Dendritic cell treated with granulocyte-macrophage colony-stimulating factor and Interleukin-4, amounts not matched to agents 40 ng/mL and 50 ng/mL, for 4 days (primary cell): ENCODE measurements at regions not wholly inside any gene's neighbourhood (a gene's known extent, or its start where the extent isn't known, plus 50 kb on each side); places are given as distances from the start of the nearest gene placed in this dataset.

Experiments used
- H3K27ac Mint-ChIP-seq: one replicate; pipeline ENCODE4 v1.8.0; 2022; ENCODE audit warnings: mild to moderate bottlenecking, mixed read lengths
- H3K27me3 Mint-ChIP-seq: one replicate; pipeline ENCODE4 v1.8.0; 2022; ENCODE audit warnings: mild to moderate bottlenecking, mixed read lengths
- H3K36me3 Mint-ChIP-seq: one replicate; pipeline ENCODE4 v1.8.0; 2022; ENCODE audit warnings: low read depth, mixed read lengths
- H3K4me1 Mint-ChIP-seq: one replicate; pipeline ENCODE4 v1.8.0; 2022; ENCODE audit warnings: low read depth, mixed read lengths
- H3K4me3 Mint-ChIP-seq: one replicate; pipeline ENCODE4 v1.8.0; 2022; ENCODE audit warnings: mild to moderate bottlenecking, moderate library complexity, mixed read lengths
- H3K9me3 Mint-ChIP-seq: one replicate; pipeline ENCODE4 v1.8.0; 2022; ENCODE audit warnings: mixed read lengths
- intact Hi-C: fragments of 100-400 bp; cut with micrococcal nuclease; formaldehyde crosslinking; loops from one replicate; pipeline ENCODE4 v1.15.0; 2022

GRCh38 chr16:24414534-24414933 lies 124.8 kb upstream of the RBBP6 start:
- H3K4me1 Mint-ChIP-seq: no peaks in the 10 kb centered on the region
- H3K9me3 Mint-ChIP-seq: no peaks in the 10 kb centered on the region
- intact Hi-C loops: no loop called here
- H3K27ac Mint-ChIP-seq: no peak overlapping the region
- H3K36me3 Mint-ChIP-seq: no peaks in the 10 kb centered on the region
- H3K4me3 Mint-ChIP-seq: no peak overlapping the region
- peaks cover 3% of the 10 kb centered on the region for H3K27me3 Mint-ChIP-seq

DNA sequence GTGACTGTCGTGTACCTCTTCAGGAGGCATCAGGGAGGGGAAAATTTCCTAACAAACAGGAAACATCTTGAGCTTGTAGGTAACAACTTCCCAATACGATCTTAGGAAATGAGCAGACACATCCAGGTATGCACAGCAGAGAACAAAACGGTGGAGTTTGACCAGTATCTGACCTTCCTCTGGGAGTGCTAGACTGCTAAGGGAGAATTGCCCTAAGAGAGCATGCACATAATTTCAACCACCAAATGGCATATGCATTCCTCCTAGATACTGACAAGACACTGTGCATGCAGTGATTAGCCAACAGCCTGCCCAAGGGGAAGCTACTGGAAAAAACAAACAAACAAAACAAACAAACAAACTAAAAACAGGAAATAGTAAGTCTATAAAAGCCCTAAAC lies 120.6 kb upstream of the RBBP6 start:
- H3K4me3 Mint-ChIP-seq: no peak overlapping the region

DNA sequence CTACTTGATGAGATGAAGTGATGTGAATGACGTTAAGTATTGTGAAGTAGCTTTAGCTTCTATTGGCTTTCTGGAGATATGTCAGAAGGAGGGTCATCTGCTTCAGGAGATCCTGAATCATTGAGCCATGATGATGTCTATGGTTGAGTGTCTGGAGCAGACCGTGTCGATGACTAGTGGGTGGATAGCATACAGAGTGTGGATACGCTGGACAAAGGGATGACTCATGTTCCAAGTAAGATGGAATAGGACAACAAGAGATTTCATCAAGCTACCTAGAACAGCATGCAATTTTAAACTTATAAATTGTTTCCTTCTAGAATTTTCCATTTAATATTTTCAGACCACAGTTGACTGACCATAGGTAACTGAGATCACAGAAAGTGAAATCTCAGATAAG lies 116.1 kb upstream of the RBBP6 start:
- Mint-ChIP-seq H3K27ac (no peak overlapping the region), H3K27me3 (peaks cover 1% of the 10 kb centered on the region), H3K36me3 (no peaks in the 10 kb centered on the region), H3K4me3 (no peak overlapping the region), H3K9me3 (no peaks in the 10 kb centered on the region), H3K4me1 (no peaks in the 10 kb centered on the region)
- intact Hi-C loops: no loop called here

More for the DNA sequence above, 120.6 kb upstream of the RBBP6 start:
- Mint-ChIP-seq H3K36me3 (no peaks in the 10 kb centered on the region), H3K4me1 (no peaks in the 10 kb centered on the region), H3K27me3 (peaks cover 1% of the 10 kb centered on the region), H3K9me3 (no peaks in the 10 kb centered on the region), H3K27ac (no peak overlapping the region)
- intact Hi-C loops: no loop called here

- Mint-ChIP-seq H3K27ac (no peak overlapping the region), H3K27me3 (no peaks in the 10 kb centered on the region), H3K4me3 (no peak overlapping the region), H3K36me3 (no peaks in the 10 kb centered on the region), H3K4me1 (no peaks in the 10 kb centered on the region), H3K9me3 (no peaks in the 10 kb centered on the region)
- intact Hi-C loops: no loop called here
Observed at GRCh38 chr16:24424364-24424763, 115.0 kb upstream of the RBBP6 start.

DNA sequence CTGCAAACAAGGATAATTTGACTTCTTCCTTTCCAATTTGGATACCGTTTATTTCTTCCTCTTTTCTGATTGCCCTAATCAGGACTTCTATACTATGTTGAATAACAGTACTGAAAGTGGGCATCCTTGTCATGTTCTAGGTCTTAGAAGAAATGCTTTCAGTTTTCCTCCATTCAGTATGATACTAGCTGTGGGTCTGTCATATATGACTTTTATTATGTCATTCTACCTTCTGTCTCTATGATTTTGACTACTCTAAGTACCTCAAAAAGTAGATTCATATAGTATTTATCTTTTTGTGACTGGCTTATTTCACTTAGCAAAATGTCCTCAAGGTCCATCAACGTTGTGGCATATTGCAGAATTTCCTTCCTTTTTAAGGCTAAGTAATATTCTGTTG lies 111.5 kb upstream of the RBBP6 start:
- Mint-ChIP-seq H3K36me3 (no peaks in the 10 kb centered on the region), H3K27me3 (peaks cover 1% of the 10 kb centered on the region), H3K9me3 (no peaks in the 10 kb centered on the region), H3K27ac (no peak overlapping the region), H3K4me3 (no peak overlapping the region), H3K4me1 (no peaks in the 10 kb centered on the region)
- intact Hi-C loops: no loop called here

DNA sequence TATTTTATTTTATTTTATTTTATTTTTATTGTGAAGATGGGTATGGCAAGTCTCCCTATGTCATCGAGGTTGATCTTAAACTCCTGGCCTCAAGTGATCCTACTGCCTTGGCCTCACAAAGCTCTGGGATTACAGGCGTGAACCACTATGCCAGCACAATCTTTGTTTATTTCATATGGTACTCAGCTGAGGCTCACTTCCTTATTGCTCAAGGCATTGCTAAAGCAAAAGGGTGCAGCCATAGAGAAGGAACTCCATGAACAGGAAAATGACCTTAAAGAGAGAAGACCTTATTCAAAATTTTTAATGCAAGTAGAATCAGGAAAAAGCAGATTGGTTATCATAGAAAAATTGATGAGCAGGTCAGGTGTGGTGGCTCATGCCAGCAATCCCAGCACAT lies 110.6 kb upstream of the RBBP6 start:
- Mint-ChIP-seq H3K27ac (no peak overlapping the region), H3K4me1 (no peaks in the 10 kb centered on the region), H3K36me3 (no peaks in the 10 kb centered on the region), H3K27me3 (peaks cover 1% of the 10 kb centered on the region), H3K4me3 (no peak overlapping the region), H3K9me3 (no peaks in the 10 kb centered on the region)
- intact Hi-C loops: no loop called here

- H3K27ac Mint-ChIP-seq: no peak overlapping the region
- H3K9me3 Mint-ChIP-seq: no peaks in the 10 kb centered on the region
- no peaks in the 10 kb centered on the region for H3K4me1 Mint-ChIP-seq
- intact Hi-C loops: loop anchor here (2.0 kb wide), 1 partner anchor 68 kb away; no protein-coding TSS in a partner anchor
- H3K4me3 Mint-ChIP-seq: no peak overlapping the region
- no peaks in the 10 kb centered on the region for H3K36me3 Mint-ChIP-seq
- peaks cover 1% of the 10 kb centered on the region for H3K27me3 Mint-ChIP-seq
Observed at GRCh38 chr16:24430954-24431760, 108.2 kb upstream of the RBBP6 start.

GRCh38 chr16:24433706-24434105 lies 105.7 kb upstream of the RBBP6 start:
- Mint-ChIP-seq H3K4me1 (no peaks in the 10 kb centered on the region), H3K27me3 (peaks cover 4% of the 10 kb centered on the region), H3K9me3 (no peaks in the 10 kb centered on the region), H3K36me3 (no peaks in the 10 kb centered on the region), H3K27ac (no peak overlapping the region), H3K4me3 (no peak overlapping the region)
- intact Hi-C loops: no loop called here

GRCh38 chr16:24440306-24440705 lies 99.1 kb upstream of the RBBP6 start:
- H3K36me3 Mint-ChIP-seq: no peaks in the 10 kb centered on the region
- no peak overlapping the region for H3K4me3 Mint-ChIP-seq
- H3K4me1 Mint-ChIP-seq: no peaks in the 10 kb centered on the region
- no peak overlapping the region for H3K27ac Mint-ChIP-seq
- intact Hi-C loops: no loop called here
- no peaks in the 10 kb centered on the region for H3K9me3 Mint-ChIP-seq
- H3K27me3 Mint-ChIP-seq: peaks cover 3% of the 10 kb centered on the region

DNA sequence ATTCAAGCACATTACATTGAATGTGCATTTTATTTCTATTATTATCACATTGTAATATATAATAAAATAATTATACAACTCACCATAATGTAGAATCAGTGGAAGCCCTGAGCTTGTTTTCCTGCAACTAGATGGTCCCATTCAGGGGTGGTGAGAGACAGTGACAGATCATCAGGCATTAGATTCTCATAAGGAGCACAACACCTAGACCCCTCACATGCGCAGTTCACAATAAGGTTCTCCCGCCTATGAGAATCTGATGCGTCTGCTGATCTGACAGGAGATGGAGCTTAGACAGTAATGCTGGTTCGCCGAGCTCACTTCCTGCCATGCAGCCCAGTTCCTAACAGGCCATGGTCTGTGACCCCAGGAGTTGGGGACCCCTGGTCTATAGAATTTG lies 96.7 kb upstream of the RBBP6 start:
- no peak overlapping the region for H3K4me3 Mint-ChIP-seq
- H3K4me1 Mint-ChIP-seq: no peaks in the 10 kb centered on the region
- intact Hi-C loops: no loop called here
- no peaks in the 10 kb centered on the region for H3K36me3 Mint-ChIP-seq
- no peaks in the 10 kb centered on the region for H3K9me3 Mint-ChIP-seq
- no peaks in the 10 kb centered on the region for H3K27me3 Mint-ChIP-seq
- no peak overlapping the region for H3K27ac Mint-ChIP-seq

DNA sequence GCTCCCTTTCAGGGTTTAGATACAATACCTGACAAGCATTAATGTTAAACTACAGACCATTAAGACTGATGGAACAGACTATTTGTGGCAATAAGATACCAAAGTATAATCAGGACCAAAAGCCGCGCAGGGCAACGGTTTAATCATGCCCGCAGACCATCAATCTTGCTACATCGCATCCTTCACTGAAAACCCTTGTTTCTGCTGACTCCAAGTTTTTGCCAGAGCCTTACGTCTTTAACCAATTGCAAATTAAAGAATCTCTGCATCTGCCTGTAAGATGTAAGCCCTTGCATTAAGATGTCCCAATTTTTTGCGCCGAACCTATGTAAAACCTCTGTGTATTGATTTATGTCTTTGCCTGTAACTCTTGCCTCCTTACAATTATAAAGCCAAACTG lies 94.2 kb upstream of the RBBP6 start:
- Mint-ChIP-seq H3K9me3 (no peaks in the 10 kb centered on the region), H3K27me3 (no peaks in the 10 kb centered on the region), H3K27ac (no peak overlapping the region), H3K4me3 (no peak overlapping the region), H3K4me1 (no peaks in the 10 kb centered on the region), H3K36me3 (no peaks in the 10 kb centered on the region)
- intact Hi-C loops: no loop called here

- Mint-ChIP-seq H3K4me3 (no peak overlapping the region), H3K4me1 (no peaks in the 10 kb centered on the region), H3K27me3 (no peaks in the 10 kb centered on the region), H3K27ac (no peak overlapping the region), H3K9me3 (no peaks in the 10 kb centered on the region), H3K36me3 (no peaks in the 10 kb centered on the region)
- intact Hi-C loops: no loop called here
Observed at GRCh38 chr16:24446189-24446588, 93.2 kb upstream of the RBBP6 start.

DNA sequence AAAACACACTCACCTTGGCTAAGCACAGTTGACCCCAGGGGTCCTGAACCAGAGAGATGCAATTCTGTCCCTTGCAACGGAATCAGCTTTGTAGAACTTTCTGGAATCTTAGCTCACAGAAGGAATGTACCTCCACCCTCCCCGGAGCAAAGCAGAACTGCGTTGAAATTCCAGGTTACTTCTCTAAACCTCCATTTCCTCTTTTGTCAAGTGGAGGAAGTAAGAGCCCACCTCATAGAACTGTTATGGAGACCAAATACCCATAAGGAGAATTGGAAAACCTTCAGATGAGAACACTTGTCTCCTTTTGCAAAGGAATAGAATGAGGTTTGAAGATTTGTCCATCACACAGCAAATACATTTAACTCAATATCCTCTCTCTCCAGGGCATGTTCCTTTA lies 86.6 kb upstream of the RBBP6 start:
- Mint-ChIP-seq H3K9me3 (no peaks in the 10 kb centered on the region), H3K4me3 (no peak overlapping the region), H3K4me1 (no peaks in the 10 kb centered on the region), H3K27me3 (peaks cover 4% of the 10 kb centered on the region), H3K36me3 (no peaks in the 10 kb centered on the region), H3K27ac (no peak overlapping the region)
- intact Hi-C loops: no loop called here

DNA sequence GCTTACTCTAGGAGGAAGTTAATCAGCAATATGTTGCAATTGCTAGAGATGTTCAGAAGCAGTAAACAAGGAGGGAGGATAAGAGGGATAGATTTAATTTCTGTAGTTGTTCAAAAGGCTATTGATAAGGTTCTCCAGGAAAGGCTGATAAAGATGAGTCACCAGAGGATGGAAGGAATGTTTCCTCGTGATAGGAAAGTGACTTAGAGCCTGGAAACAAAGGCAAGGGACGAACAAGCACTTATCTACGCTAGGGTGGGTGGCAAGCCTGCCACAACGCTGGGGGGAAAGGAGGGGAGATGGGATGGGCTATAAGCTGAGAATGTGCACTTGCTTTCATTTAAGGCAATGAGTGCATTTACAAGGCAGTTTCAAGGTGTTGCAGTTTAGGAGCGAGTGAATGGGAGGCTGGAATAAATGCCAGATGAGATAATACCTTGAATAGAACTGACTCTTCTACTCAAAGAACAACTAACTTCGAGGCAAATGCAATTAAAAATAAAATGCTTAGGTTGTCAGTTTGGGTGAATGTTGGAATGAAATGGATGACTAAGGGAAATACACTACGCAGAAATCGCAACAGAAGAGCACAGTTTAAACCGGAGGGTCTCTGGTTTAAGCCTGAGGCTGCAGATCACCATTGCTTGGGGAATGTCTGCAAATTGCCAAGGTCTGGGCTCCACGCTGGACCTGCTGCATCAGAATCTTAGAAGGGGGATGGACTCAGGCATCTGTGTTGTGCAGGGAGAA lies 76.0 kb upstream of the RBBP6 start:
- intact Hi-C loops: no loop called here
- Mint-ChIP-seq H3K27me3 (peaks cover 15% of the 10 kb centered on the region), H3K36me3 (no peaks in the 10 kb centered on the region), H3K4me3 (no peak overlapping the region), H3K27ac (no peak overlapping the region), H3K9me3 (peaks cover 8% of the 10 kb centered on the region), H3K4me1 (peaks cover 6% of the 10 kb centered on the region)
